ENCODE measurements at regions not wholly inside any gene's neighbourhood (a gene's known extent, or its start where the extent isn't known, plus 50 kb on each side); places are given as distances from the start of the nearest gene placed in this dataset.

- DNase-seq: no peak
These were observed 156.2 kb downstream of the MELK start for GRCh38 chr9:36728651-36729520.

- no peak for DNase-seq
These were observed 157.2 kb downstream of the MELK start for GRCh38 chr9:36729906-36730305.

- DNase-seq: no peak
These were observed 157.7 kb downstream of the MELK start for GRCh38 chr9:36730414-36730813.

- no peak for DNase-seq
These were observed 158.6 kb downstream of the MELK start for GRCh38 chr9:36731068-36731956.

- DNase-seq: no peak
These were observed 162.0 kb downstream of the MELK start for GRCh38 chr9:36734737-36735136.

- DNase-seq: no peak
These were observed 164.0 kb downstream of the MELK start for GRCh38 chr9:36736648-36737047.

GRCh38 chr9:36738318-36738976 is 165.8 kb downstream of the MELK start:
- no peak for DNase-seq

- DNase-seq: no peak
These were observed 166.8 kb downstream of the MELK start for GRCh38 chr9:36739373-36740116.

GRCh38 chr9:36742264-36742663 is 169.6 kb downstream of the MELK start:
- DNase-seq: no peak

GRCh38 chr9:36744678-36745077 is 172.0 kb downstream of the MELK start:
- DNase-seq: no peak

- no peak for DNase-seq
These were observed 173.3 kb downstream of the MELK start for GRCh38 chr9:36745977-36746376.

GRCh38 chr9:36746415-36746814 is 173.7 kb downstream of the MELK start:
- no peak for DNase-seq

- no peak for DNase-seq
These were observed 175.7 kb downstream of the MELK start for GRCh38 chr9:36748322-36748899.

GRCh38 chr9:36749461-36749860 is 176.8 kb downstream of the MELK start:
- DNase-seq: no peak

- DNase-seq: no peak
These were observed 177.9 kb downstream of the MELK start for GRCh38 chr9:36750630-36751029.

- no peak for DNase-seq
These were observed 182.3 kb downstream of the MELK start for GRCh38 chr9:36755019-36755418.

- no peak for DNase-seq
These were observed 186.4 kb downstream of the MELK start for GRCh38 chr9:36759141-36759540.

- no peak for DNase-seq
These were observed 187.3 kb downstream of the MELK start for GRCh38 chr9:36759976-36760375.

GRCh38 chr9:36760667-36761420 is 188.1 kb downstream of the MELK start:
- DNase-seq: no peak

- no peak for DNase-seq
These were observed 190.3 kb downstream of the MELK start for GRCh38 chr9:36762958-36763357.

GRCh38 chr9:36763778-36764177 is 191.1 kb downstream of the MELK start:
- no peak for DNase-seq

Data from NCI-H524 treated with DMSO at 0.1 percent for 48 hours (cell line).